GM21515 (cell line): ENCODE measurements at regions not wholly inside any gene's neighbourhood (a gene's known extent, or its start where the extent isn't known, plus 50 kb on each side); places are given as distances from the start of the nearest gene placed in this dataset.
"Not testable (repeated sequence)": the region's sequence is repeated elsewhere in the genome, so short reads cannot be mapped to it uniquely, and the experiment has no call there.

ENCODE experiments used
- ATAC-seq: cut with Tn5 transposase; IDR thresholded peaks from one replicate; pipeline ENCODE4 v1.9.1; 2021; ENCODE audit not compliant: unreplicated experiment

DNA sequence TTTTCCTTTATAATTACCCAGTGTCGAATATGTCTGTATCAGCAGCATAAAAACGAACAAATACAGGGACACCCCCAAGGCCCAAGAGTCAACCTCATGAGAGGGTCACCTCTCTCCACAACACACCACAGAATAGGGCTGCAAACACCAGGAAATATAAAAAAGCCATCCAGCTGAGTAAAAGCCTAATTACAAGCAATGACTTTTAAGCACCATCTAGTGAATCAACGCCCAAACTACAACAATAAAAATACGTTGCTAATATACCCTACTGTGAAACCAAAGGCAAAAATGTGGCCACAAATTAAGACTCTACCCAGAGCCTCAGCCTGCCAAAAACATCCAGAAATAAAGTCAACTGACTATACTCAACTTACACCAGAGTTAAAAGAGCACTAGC lies 817.9 kb upstream of the NEGR1 start:
- ATAC-seq: no peak

DNA sequence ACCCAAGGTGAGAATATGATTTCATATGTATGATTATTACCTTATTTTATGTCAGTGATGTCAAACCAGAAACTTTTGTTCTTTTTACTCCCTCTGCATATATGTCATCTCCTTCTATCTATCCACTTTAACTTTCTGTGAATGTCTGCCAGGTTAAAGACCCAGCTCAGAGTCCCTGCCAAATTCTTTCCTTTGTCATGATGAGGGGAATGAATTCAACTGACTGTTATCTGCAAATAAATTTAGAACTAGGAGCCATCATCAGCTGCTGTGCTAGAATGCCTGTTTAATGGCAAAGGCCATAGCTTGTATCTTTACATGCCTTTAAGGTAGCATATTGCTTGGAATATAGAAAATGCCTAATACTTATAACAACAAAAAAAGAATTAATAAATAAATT lies 815.6 kb upstream of the NEGR1 start:
- ATAC-seq: no peak

DNA sequence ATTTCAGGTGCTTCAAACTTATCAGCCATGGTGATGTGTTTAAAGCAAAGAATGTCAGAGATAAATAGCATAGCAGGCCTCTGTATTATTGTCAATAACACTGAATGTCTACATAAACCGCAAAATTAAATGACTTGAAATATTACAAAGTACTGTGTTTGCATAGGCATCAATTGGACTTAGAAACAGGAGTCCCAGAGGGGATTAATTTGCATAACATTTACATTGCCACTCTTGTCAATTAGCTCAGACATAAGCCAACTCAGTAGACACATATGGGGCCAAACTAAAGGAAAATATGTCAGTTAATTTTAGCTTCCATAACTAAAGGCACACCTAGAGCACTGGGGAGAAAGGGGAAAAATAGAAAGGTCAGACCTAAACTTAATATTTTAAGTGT lies 814.5 kb upstream of the NEGR1 start:
- no peak for ATAC-seq

DNA sequence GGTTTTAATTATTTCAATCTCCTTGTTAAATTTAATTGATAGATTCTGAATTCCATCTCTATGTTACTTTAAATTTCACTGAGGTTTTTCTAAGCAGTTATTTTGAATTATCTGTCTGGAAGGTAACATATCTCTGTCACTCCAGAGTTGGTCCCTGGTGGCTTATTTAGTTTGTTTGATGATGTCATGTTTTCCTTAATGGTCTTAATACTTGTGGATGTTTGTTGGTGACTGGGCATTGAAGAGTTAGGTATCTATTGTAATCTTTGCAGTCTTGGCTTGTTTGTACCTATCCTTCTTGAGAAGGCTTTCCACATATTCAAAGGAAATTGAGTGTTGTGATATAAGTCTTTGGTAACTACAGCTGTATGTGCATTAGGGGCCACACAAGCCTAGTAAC lies 810.0 kb upstream of the NEGR1 start:
- no peak for ATAC-seq

DNA sequence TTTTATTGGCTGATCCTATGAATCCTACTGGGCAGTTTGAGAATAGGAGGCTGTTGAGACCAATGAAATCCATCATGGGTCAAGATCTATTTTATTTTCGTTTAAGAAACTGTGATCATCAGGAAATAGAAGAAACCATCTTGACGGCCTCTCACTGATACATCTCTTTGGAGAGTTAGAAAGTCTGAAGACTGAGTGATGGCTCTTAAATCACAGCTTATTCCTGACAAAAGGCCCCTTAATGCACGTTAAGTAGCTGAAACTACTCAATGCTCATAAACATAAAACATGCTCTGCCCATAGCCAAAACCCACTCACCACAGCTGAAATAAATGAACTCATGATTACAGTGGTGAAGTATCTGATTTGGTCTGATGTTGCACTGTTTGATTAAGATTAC lies 784.5 kb upstream of the NEGR1 start:
- no peak for ATAC-seq

DNA sequence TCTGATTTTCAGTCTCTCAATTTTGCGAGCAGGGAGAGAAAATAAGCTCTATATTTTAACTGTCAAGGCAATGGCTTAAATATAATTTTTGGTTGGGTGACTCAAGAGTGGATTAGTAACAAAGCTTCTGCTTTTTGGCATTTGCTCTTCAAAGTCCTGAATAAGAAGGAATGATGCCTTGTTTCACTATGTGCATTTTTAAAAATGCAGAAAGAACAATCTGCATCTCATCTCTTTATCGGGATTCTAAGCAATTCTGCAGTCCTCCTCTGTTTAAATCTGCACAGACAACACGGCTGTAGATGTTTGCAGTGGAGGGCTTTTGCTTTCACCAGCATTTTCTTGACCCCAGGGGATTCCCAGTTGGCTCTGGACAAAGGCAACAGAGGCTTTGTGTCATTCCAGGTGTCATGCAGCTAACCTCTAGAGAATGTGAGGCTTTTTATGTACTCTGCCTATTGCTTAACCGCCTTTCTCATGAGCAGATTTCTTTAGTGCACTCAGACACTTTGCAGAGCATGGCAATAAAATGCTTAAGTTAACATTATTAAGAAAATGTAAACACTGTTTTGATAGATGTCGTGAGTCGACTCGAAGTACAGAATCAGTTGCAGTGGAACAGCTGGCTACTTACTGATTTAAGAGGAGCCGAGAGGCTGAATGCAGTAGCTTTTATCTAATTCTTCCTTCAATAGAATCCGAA lies 783.2 kb upstream of the NEGR1 start:
- no peak for ATAC-seq

DNA sequence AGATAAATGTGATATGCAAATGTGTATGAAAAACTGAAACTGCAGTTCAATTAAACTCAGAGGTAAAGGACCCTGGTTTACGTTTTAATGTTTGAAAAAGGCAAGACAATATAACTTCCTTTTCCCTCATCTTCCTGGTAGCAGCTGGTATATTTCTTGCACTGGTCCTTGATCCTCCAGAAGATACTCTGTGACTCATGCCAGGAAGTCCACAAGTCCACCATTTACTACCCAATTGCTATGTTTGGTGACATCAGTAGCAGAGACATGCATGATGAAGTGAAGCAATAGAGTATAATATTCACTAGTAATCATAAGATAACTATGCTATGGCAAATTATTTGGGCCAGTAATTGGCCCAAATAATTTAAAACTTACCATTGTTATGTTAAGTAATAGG lies 774.5 kb upstream of the NEGR1 start:
- ATAC-seq: no peak

DNA sequence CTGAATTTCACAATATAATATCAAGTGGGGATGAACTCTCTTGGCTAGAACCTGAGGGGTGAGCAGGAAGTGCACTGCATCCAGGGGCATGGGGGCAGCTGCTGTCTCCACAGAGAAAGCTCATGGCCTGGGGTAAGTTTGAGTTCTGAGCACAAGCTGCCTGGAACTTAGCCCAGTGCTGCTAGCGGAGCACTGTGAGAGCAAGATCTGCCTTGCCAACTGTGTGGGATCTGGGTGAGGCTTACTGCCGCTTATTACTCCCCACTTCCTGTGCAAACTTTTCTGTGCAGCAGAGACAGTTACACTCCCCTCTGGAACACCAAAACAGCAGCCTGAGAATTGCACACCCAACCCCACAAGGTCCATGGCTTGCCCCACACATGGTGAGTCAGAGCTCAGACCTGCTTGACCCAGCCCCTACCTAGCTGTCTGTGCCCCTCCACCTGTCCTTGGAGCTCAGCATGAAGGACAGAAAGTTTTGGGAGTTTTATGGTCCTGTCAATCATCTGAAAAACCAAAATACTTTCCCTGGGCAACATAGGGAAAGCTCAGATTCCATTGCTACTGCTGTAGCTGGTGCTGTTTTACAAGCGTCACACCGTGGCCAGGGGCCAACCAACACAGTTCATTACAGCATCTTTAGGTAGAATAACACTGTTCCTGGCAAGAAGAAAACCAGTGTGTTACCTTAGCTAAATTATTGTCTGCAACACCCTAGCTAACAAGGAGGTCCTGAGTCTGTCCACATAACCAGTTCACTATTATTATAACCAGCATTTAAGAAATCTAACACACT lies 762.1 kb upstream of the NEGR1 start:
- ATAC-seq: no peak

DNA sequence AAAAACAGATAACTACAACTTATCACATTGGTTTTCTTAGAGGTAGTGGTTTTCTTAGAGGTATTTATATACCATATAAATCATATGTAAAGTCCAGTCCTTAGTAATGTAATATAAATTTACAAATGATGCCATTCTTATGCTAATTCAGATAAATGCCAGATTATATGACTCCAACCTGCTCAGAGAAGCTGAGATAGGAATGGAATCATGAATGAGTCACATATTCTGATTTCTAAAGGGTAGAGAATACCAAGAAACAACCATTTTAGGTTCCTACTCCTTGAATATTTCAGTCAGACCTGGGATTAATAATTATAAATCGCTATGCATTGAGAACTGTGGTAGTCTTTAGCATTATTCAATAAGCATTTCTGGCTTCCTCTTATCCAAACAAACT lies 760.1 kb upstream of the NEGR1 start:
- ATAC-seq: no peak

DNA sequence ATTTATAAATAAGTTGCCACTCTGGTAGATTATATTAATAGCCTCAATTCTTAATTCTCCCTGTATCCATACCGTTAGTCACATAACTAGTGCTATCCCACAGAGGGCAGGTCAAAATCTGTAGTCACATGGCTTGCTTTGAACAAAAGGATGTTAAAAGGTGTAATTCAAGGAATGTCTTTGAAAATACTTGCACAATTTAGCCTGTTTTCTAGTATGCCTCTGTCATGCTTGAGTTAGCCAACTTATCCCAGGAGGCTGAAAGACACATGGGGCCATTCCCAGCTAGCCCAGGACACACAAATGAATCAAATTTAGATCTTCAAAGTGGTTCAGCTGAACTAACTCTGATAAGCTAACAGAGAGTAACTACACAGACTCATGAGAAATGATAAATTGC lies 758.5 kb upstream of the NEGR1 start:
- no peak for ATAC-seq

DNA sequence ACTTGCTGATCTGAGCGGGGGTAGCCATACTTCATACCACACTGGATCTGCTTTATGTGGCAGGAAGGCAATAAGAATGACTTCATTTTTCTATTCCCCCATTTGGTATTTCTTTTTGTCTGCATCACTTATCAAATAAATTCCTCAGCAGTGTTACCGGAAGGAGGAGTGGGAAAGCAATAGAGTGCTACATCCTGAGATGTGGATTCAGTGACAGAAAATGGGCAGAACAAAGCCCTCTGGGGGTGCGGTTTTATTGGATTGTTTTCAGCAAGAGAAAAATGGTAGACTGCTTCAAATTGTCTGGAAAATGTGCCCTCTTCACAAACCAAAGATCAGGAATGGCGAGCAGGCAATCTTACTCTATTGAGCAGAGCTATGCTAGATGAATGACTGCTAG lies 751.9 kb upstream of the NEGR1 start:
- ATAC-seq: no peak

DNA sequence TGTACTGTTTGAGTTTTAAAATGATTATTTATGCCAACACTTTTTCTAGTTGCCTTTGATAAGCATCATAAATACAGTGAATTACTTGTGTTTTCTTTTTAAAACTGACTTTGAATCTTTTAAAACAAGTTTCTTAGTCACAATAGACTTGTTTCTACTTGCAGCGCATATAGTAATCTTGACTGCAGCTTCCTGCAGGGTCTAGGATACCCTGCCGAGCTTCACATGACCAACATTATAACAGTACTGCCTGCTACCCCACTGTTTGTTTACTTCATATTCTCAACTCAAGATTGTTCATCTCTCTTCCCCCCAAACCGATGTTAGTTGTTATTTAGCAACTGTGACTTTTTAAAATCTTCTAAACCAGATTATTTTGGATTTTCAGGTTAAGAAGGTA lies 751.3 kb upstream of the NEGR1 start:
- ATAC-seq: no peak

DNA sequence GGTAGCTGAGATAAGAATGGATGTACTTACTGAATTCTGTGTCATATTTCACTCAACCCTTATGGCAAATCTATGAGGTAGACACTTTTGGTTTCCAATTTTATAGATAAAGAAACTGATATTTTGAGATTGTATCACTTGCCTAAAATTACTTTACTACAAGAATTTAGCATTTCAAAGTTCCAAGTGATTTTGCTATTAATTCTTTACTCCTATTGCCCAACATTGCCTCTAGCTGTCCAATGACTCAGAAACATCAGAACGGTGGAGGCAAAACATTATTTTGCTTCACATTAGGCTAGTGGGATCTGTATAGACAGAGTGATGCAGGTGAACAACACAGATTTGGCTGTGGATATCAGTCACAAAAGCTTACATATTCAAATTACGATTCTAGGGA lies 747.2 kb upstream of the NEGR1 start:
- ATAC-seq: no peak

DNA sequence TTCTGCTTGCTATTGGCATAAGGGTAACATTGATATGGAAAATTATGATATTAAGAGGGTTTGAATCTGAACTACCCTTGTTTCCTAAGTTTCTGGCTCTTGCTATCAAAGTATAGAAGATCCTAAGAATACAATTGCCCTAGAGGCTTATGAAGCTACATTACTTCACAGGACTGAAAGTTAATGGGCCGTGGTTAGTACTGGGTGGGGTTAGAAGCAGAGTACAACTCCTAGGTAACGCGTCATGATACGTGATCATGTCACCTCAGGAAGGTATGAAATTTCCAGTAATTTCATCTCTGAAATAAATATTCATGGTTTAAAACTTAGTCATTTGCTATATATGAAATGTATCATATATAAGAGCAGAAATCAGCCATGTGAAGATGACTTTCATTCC lies 743.8 kb upstream of the NEGR1 start:
- ATAC-seq: no peak

DNA sequence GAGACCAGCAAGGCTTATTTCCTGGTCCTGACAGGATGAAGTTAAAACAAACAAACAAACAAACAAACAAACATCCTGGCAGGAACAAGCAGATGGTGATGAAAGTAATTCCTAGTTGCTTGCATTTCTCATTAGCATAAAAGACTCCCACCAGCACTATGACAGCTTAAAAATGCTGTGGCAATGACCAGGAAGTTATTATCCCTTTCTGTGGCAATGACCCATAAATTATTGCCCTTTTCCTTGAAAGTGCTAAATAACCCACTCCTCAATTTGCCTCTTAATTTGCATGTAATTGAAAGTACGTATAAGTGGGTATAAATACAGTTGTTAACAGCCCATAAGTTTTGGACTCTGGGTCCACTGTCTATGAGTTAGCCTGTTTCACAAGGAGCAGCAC lies 727.6 kb upstream of the NEGR1 start:
- ATAC-seq: no peak

DNA sequence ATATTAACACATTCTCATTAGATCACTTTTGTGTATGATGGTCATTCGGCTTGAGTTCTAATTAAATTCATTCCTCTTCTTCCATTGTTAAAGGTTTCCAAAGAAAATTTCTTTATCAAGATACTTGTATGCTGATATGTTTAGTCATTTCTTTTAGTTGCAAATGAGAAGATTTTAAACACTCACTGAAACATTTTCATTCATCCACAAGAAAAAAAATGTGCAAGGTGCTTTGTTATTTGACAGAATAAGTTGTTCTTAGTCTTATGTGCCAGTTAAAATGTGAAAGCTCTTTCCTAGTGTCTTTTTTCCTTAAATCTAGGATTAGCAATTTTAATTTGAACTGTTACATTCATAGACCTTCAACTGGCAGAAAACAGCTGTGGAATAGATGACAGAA lies 727.0 kb upstream of the NEGR1 start:
- no peak for ATAC-seq

DNA sequence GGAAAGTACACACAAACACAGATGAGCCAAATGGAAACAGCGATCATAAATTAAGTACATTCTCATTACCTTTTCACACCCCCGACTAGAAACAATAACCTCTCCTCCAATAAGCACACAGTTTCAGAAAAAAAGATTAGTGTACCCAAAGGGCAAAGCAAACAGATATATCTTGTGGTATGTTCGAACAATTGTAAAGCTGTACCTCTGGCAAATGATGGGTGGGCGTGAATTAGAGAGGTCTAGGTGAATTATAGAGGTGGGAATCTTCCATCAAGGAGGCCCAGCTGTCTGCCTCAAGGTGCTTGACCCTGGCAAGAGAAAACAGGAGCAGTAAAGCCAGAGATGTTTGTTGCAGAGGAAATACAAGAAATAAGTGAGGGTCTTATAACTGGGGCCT lies 715.3 kb upstream of the NEGR1 start:
- no peak for ATAC-seq

DNA sequence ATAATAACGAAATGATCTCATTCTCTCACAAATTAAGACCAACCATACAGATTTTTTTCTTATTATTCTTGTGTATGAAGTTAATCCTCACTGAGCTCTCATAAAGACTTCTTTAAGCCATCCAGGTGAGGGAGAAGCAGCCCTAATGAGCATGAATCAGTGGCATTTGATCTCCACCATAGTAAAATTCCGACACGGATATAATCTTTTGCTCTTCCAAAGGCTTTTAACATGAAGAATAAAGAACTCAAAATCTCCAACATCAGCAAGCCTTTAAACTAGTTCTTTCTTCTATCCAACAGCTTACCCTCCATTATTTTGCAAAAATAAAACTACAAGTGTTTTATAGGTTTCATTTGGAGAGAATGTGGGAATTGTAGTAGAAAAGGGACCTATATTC lies 714.7 kb upstream of the NEGR1 start:
- ATAC-seq: no peak

DNA sequence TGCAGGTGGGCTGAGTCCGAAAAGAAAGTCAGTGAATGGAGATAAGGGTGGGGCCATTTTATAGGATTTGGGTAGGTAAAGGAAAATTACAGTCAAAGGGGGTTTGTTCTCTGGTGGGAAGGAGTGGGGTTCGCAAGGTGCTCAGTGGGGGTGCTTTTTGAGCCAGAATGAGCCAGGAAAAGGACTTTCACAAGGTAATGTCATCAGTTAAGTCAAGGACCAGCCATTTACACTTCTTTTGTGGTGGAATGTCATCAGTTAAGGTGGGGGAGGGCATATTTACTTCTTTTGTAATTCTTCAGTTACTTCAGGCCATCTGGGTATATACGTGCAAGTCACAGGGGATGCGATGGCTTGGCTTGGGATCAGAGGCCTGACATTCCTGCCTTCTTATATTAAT lies 705.5 kb upstream of the NEGR1 start:
- not testable (repeated sequence) for ATAC-seq

DNA sequence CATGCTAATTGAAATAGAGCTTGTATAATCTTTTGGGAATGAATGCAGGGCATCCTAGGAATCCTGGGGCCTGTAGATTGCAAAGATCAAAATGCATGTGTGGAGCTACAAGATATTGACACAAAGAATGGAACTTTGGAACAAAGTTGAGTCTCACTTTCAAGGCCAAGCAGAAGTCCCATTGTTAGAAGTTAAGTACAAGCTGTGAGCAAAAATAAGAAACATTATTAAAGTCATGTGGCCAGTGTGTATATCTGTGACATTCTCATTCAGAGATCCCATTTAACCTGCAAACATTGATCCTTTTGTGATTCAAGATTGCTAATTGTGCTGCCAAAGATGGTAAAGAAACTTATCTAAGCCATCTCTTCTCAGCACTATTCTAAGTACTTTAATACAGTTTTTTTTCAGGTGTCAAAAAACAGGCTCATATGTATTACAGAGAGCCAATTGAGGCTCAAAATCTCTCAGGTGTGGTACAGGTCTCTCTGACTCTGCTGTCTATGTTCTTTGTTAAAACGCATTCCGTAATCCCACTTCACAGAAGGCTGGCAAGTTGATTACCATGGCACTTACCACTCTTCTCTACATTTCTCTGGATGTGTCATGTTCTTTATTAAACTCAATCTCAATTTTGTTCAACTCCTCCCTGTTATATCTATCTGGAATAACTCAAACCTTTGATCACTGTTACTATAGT lies 704.4 kb upstream of the NEGR1 start:
- ATAC-seq: no peak

DNA sequence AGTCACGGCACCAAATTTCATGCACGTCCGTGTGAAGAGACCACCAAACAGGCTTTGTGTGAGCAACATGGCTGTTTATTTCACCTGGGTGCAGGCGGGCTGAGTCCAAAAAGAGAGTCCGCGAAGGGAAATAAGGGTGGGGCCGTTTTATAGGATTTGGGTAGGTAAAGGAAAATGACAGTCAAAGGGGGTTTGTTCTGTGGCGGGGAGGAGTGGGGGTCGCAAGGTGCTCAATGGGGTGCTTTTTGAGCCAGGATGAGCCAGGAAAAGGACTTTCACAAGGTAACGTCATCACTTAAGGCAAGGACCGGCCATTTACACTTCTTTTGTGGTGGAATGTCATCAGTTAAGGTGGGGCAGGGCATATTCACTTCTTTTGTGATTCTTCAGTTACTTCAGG lies 702.7 kb upstream of the NEGR1 start:
- ATAC-seq: not testable (repeated sequence)

DNA sequence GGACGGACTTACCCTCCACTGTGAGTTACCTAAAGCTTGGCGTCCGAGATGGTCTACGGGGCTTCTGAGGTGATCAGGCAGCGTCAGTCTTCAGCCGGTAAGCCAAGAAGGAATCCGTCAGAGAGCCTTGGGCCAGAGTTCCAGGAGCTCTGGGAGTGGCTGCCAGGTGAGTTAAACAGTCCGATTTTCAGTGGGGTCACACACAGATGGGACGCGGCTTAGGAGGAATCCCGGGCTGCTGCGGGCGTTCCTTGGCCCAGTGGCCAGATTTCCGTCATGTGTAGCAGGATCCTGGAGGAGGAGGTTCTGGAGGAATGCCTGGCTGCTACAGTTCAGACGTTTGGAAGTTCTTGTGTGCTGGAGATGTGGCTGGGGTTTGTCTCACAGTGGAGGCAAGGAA lies 700.7 kb upstream of the NEGR1 start:
- ATAC-seq: not testable (repeated sequence)
